NCI-H146 (cell line): ENCODE measurements at regions not wholly inside any gene's neighbourhood (a gene's known extent, or its start where the extent isn't known, plus 50 kb on each side); places are given as distances from the start of the nearest gene placed in this dataset.

Source experiments
- DNase-seq: peaks from one replicate; lab custom pipeline; 2025; lab: John Stamatoyannopoulos, UW

DNA sequence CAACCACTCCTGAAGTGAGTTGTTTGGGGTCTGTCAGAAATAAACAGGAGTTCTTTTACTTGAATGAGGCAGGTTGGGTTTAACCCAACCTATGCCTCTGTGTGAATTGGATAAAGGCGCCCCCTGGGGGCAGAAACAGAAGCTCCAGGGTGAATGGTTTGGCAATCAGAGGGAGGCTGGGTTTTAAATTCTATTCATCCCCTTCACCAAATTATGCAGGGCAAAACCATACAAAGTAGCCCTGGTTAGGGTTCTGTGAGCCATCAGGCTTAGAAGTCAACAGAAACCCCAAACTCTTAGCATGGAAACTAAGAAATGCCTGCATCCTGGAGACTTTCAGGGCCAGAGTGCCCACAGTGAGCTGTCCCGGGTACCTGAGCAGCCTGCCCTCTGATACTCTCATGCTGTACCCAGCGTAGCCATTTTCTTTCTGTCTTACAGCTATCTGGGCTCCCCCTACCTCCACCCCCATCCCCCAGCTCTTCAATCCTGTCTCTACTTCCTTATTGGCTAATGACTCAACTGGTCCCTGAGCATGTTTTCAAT, 241.5 kb downstream of the ICOS start:
- no peak for DNase-seq

GRCh38 chr2:204180649-204181048, 244.1 kb downstream of the ICOS start:
- peak; percentile 38 for DNase-seq

- no peak for DNase-seq
These were observed 247.0 kb downstream of the ICOS start for GRCh38 chr2:204183608-204184007.

DNA sequence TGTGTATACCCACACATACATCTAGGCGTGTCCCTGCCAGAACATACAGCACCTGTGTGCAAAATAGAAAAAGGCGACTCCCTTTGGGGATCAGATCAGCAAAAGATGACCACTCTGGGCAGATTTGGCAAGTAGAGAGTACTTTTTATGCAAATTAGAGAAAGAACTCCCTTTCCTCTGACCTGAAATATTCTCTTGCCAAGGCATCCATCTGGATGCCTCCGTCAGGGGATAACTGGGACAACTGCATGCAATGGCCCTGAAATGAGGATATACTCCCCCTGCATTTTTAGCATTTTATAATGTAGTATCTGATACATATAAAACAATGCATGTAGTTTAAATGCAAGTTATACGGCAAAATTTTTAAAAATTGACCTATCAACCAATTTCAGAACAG, 247.7 kb downstream of the ICOS start:
- DNase-seq = no peak

DNA sequence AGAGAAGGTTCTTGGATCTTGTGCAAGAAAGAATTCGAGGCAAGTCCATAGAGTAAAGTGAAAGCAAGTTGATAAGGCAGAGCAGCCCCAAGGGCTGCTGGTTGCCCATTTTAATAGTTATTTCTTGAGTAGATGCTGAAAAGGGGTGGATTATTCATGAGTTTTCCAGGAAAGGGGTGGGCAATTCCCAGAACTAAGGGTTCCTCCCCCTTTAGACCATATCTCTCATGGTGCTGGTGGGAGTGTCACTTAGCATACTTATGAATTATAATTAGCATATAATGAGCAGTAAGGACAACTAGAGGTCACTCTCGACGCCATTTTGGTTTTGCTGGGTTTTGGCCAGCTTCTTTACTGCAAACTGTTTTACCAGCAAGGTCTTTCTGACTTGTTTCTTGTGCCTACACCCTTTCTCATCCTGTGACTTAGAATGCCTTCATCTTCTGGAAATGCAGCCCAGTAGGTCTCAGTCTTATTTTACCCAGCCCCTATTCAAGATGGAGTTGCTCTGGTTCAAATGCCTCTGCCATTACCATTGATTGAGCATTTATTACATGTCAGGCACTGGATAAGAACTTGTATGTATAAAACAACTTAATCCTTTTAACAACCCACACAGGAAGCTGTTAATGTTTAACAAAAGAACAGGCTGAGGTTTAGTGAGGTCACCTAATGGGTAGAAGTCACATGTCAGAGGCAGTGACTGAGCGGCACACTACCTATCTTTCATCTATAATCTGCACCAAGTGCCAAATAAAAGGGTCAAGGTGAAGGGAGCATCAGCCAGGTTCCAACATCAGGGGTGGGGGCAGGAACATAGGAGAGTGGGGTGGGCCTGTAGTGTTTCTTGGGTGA, 250.9 kb downstream of the ICOS start:
- no peak for DNase-seq

DNA sequence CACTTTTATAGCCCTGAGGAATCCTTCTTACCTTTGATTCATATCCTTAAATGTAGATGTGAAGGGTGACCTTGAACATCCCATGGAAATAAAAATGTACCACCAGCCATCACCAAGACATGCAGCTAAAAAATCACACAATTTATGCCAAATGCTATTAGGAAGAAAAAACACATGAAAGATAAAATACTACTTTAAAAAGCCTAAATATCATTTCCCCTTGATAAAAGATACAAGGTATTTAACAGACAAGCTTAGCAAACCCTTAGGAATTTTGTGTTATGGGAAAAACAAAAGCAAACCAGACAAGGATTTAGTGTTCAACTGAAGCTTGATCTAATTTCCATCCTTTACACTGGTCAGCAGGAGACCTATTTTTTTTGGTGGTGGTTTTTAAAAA, 255.0 kb downstream of the ICOS start:
- DNase-seq = no peak

DNA sequence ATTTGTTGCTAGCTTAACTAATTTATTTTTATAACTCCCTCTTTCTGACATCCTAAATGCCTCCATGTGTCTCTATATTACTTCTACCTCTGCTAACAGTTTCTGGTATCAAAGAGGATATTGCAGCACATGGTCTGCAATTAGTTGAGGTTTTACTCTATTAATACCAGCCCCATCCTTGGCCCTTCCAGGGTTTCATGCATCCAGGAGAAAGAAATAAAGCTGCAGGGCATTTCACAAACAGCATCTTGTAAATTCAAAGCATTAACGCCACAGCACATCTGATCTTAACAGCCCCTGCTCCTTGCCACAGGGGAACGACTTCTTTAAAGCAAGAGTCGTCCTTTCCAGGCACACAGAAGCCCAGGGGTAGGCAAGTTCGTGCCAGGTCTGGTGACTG, 258.9 kb downstream of the ICOS start:
- no peak for DNase-seq

DNA sequence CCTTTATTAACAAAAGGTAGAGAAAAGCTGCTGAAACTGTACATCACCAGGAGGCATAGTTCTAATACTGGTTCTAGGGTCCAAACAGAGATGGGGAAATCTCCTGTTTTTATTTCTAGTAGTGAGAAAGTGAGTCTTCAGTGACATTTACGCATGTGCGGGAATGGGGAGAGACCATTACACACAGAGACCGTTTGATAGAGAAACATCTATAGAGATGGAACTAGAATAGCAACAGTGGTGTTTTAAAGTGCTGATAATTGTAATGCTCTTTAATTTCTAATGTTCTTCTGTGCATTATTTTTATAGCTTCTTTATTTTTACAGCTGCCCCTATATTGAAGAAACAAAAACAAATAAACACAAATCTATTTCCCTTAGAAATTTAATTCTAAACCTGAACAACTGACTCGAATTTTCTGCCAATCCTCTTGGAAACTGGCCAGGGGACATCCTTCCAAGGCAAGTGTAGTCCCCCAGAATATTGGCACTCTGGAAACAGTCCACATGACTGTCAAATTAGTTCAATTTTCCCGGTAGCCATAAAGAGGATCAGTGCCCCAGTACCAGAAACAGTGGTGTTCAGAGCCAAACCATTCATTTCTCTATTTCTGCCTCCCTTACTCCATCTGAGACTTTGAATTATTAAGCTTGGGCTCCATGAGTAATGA, 260.9 kb downstream of the ICOS start:
- DNase-seq = no peak

GRCh38 chr2:204199357-204199756, 262.8 kb downstream of the ICOS start:
- no peak for DNase-seq

GRCh38 chr2:204201507-204201906, 264.9 kb downstream of the ICOS start:
- DNase-seq = no peak

- DNase-seq = no peak
These were observed 265.7 kb downstream of the ICOS start for GRCh38 chr2:204202253-204202652.

GRCh38 chr2:204203704-204204103, 267.1 kb downstream of the ICOS start:
- DNase-seq = no peak

DNA sequence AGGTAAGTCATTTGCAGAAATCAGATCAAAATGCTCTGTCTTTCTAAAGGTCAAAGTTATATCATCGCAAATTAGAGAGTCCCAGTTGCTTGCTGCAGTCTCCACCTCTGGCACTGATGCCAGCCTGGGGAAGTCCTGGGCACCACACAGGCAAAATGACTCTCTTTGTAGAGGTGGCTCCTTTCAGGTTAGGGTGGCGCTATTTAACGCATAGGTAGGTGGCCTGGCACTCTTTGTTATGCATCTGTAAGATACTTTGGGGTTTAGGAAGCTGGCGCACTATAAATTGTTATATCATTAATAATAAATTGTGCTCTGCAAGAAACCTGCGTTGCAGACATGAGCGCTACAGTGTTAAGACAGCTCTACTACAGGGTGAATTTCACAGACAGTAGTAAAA, 268.5 kb downstream of the ICOS start:
- no peak for DNase-seq

DNA sequence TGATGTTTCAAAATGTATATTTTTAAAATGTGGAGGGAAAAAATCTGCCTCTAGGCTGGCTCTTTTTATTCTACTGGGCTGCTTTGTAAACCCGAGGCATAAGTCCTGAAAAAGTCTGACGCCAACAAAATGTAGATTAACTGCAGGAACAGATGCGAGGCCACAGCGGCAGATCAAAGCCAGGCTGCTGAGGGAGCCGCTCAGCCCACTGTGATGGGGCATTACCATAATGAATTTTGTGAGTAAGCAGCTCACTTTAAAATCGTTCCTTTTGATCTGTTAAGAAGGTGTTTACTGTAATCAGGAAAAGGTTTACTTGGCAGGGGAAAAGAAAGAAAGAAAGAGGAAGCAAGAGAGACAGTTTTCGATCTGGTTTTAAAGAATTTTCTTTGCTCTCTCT, 269.0 kb downstream of the ICOS start:
- DNase-seq = no peak

DNA sequence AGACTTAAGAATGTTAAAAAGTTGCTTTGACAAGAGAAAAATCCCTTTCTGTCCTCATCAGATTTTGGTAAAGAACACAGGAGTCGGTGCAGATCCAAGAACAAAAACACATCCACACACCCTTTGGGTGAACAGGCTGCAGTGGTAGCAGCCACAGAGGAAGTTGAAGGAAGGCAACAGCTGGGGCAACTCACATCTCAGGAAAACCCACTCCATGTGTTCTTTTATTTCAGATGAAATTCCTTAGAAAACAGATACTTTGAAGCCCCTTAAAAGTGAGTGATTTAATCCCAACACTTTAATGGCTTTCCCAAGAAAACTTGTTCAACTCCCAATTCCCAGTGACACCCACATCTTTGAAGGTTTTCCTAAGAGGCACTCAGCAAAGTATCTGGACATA, 271.3 kb downstream of the ICOS start:
- no peak for DNase-seq

DNA sequence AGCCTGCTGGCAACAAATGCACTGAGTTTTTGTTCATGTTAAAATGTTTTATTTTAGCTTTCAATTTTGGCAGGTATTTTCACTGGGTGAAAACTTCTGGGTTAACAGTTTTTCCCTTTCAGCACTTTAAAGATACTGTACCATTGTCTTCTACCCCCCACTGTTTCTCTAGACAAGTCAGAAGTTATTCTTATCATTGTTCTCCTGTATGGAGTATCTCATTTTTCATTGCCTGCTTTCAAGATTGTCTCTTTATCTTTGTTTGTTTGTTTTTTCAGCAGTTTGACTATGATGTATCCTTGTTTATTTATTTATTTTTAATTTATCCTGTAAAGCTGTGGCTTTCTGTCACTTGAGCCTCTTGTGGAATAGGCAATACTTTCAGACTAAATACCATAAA, 277.0 kb downstream of the ICOS start:
- no peak for DNase-seq

GRCh38 chr2:204218040-204218439, 281.5 kb downstream of the ICOS start:
- DNase-seq = no peak

- DNase-seq = no peak
These were observed 282.6 kb downstream of the ICOS start for GRCh38 chr2:204219196-204219595.

DNA sequence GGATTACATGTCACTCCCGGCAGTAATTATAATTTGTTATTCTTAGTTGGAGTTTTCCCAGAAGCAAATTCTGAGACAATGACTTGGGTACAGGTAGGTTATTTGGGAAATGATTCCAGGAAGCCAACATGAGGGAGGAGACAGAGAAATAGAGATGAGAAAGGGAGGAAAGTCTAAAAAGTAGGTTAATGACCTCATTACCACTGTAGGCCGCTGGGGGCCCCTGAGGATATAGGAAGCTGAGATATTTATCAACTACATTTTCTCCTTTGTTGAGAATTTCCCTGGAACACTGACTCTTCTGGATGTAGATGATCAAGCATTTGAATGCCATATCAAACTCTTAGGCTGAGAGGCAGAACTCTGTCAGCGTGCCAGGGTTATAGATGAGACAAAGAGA, 284.3 kb downstream of the ICOS start:
- DNase-seq = no peak

DNA sequence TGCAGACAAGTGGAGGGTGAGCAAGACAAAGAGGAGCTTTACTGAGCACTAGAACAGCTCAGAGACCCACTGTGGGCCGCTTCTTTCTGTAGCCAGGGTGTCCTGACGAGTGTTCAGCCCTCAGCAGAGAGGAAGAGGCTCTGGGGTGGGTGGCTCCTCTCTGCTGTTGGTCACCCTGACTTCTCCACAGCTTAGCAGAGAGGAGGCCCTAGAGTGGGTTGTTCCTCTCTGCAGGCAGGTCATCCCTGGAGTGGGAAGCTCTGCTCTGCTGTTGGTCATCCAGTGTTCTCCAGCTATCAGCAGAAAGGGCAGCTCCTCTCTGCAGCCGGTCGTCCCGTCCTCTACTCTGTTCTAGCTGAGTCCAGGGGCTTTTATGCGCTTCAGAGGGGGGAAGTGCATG, 286.5 kb downstream of the ICOS start:
- DNase-seq = no peak

DNA sequence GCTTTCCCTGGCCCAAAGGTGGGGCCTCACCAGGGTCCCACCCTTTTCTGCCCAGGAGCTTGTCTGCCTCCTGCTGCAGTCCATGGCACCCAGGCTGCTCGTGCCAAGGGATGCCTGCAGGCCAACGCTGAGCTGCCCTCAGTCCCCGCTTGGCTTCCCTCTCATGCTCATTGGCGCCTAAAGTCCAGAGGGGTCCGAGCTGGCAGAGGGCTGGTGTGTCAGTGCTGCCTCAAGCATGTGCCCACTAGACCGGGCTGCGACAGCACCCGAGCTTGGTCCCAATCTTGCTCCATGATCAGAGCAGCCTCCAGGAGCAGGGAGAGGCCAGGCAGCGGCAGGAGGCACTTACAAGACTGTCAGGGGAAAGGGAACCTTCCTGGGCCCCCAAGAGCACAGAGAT, 287.0 kb downstream of the ICOS start:
- no peak for DNase-seq

GRCh38 chr2:204225671-204226073, 289.1 kb downstream of the ICOS start:
- DNase-seq = no peak

DNA sequence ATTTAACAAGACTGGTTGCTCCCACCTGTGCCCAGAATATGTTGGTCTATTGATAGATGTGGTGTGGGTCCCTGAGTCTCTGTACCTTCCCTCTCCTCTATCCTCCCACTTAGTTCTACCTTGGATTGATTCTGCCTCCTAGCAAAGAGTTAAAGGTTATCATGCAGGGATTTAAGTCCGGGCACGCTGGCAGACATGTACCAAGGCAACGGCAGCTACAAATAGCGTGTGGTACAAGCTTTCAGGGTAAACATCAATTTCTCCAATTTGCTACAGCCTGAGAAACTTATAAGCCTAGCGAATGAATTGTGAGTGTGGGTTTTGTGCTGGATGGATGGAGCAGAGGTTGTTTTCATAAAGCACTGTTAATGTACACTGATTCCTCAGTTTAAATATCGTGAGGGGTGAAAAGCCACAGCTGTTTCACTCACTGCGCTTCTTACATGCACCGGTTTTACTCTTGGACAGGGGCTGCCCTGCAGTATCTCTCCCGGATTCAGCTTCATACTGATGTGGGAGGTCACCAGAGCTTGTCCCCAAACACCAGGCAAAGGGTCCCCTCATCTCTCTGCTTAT, 289.8 kb downstream of the ICOS start:
- DNase-seq = peak; percentile 31
